Spleen (tissue), 7 donors: ENCODE measurements at regions not wholly inside any gene's neighbourhood (a gene's known extent, or its start where the extent isn't known, plus 50 kb on each side); places are given as distances from the start of the nearest gene placed in this dataset.

ENCODE experiments used
- CTCF ChIP-seq, 11 experiments: fragments of 200-600 bp in 7 of 11; fragments of 450-650 bp in 4 of 11; sonication (generic) in 4 of 11; IDR thresholded peaks in 8 of 11; conservative IDR thresholded peaks in 3 of 11; 1 replicate in 7 of 11; 2 replicates in 4 of 11; pipeline versions ENCODE4 v1.4.0 to v1.8.0; 2016 to 2021; ENCODE audit warnings: antibody characterized with exemption in 11 of 11, inconsistent platforms in 4 of 11, mild to moderate bottlenecking in 1 of 11
- POLR2A ChIP-seq, 3 donors: fragments of 450-650 bp; IDR thresholded peaks; one replicate each; pipeline ENCODE4 v1.5.1; 2017; ENCODE audit warnings: antibody characterized with exemption in 3 of 3, mild to moderate bottlenecking in 1 of 3
- donor health status: DM: no; HTN: no; CAD: no; lungs with moderate emphysema.
- donor health status: DM: no; HTN: no; CAD: no.
- donor health status: DM: no; HTN: no; CAD: no.

GRCh38 chr5:158559643-158560042, 540.1 kb downstream of the EBF1 start:
- TF ChIP-seq CTCF (IDR thresholded peaks at IDR 0.05 in 8 of 11, conservative IDR thresholded peaks at IDR 0.05 in 3 of 11) (no peak), POLR2A (IDR thresholded peaks at IDR 0.05) (no peak)
